BLaER1 treated with 17β-estradiol and CSF1 and Interleukin-3, amounts not matched to agents 10 nM and 100 nM (cell line): ENCODE measurements at regions not wholly inside any gene's neighbourhood (a gene's known extent, or its start where the extent isn't known, plus 50 kb on each side); places are given as distances from the start of the nearest gene placed in this dataset.
A peak's percentile ranks its signal among the peaks of the same experiment; 100 is the strongest.
"Not testable (repeated sequence)": the region's sequence is repeated elsewhere in the genome, so short reads cannot be mapped to it uniquely, and the experiment has no call there.

ENCODE experiments used
- H3K27ac ChIP-seq, 11 experiments: shearing (Covaris generic); formaldehyde crosslinking; 2 replicates each; pipeline ENCODE4 v1.8.1; 2022
- H3K27me3 ChIP-seq, 11 experiments: shearing (Covaris generic); formaldehyde crosslinking; 2 replicates each; pipeline ENCODE4 v1.8.1; 2022
- H3K36me3 ChIP-seq, 11 experiments: shearing (Covaris generic); formaldehyde crosslinking; 2 replicates each; pipeline ENCODE4 v1.8.1; 2022
- H3K4me1 ChIP-seq, 10 experiments: shearing (Covaris generic); formaldehyde crosslinking; 2 replicates each; pipeline ENCODE4 v1.8.1; 2022
- H3K4me2 ChIP-seq, 11 experiments: shearing (Covaris generic); formaldehyde crosslinking; 2 replicates each; pipeline ENCODE4 v1.8.1; 2022
- H3K4me3 ChIP-seq, 10 experiments: shearing (Covaris generic); formaldehyde crosslinking; 2 replicates each; pipeline ENCODE4 v1.8.1; 2022
- H3K9ac ChIP-seq, 11 experiments: shearing (Covaris generic); formaldehyde crosslinking; 2 replicates each; pipeline ENCODE4 v1.8.1; 2022
- H3K9me3 ChIP-seq, 11 experiments: shearing (Covaris generic); formaldehyde crosslinking; replicated peaks in 1 of 11; 2 replicates each; pipeline ENCODE4 v1.8.1; 2022
- H4K20me1 ChIP-seq, 11 experiments: shearing (Covaris generic); formaldehyde crosslinking; 2 replicates each; pipeline ENCODE4 v1.8.1; 2022
- Cebpa-rat ChIP-seq, 11 experiments: shearing (Covaris generic); IDR thresholded peaks; 2 replicates each; pipeline ENCODE4 v1.8.1; 2022

- H3K9ac ChIP-seq = no peak overlapping the region
- peaks cover 0 to 9% (median 5%) of the 10 kb centered on the region in 10 experiments; a peak in 9 of 20 replicates for H3K4me1 ChIP-seq
- no peaks in the 10 kb centered on the region for H4K20me1 ChIP-seq
- no peaks in the 10 kb centered on the region for H3K27me3 ChIP-seq
- no peaks in the 10 kb centered on the region for H3K36me3 ChIP-seq
- peaks cover 4 to 13% (median 9%) of the 10 kb centered on the region in 11 experiments; a peak in 20 of 22 replicates for H3K9me3 ChIP-seq
- TF ChIP-seq Cebpa-rat (IDR thresholded peaks at IDR 0.05) = no peak
- H3K27ac ChIP-seq = no peak overlapping the region
- H3K4me2 ChIP-seq = no peak overlapping the region; a peak in 2 of 22 replicates
- H3K4me3 ChIP-seq = no peak overlapping the region
These were observed 105.3 kb upstream of the DPT start for GRCh38 chr1:168834225-168834872.

DNA sequence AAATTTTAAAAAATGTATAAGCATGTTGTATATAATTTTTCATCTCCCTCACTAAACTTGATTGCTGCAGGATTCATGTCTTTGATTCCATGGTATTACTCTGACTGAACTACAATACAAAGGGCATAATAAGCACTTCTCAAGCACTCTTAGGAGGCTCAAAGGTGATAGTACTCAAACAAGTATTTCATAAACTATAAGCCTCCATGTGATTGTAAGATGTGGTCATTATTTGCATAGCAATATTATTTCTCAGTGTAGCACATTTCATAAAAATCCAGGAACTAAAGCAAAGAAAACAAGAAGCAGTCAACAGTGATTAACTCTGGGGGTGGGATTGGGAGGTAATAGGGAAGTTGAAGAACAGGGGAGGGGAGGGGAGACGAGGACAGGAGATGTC, 106.2 kb upstream of the DPT start:
- Histone ChIP-seq H3K27me3 (no peaks in the 10 kb centered on the region), H3K9ac (no peak overlapping the region), H3K4me1 (peaks cover 0 to 9% (median 5%) of the 10 kb centered on the region in 10 experiments; a peak in 9 of 20 replicates), H4K20me1 (no peaks in the 10 kb centered on the region), H3K9me3 (peaks cover 4 to 13% (median 9%) of the 10 kb centered on the region in 11 experiments; a peak in 20 of 22 replicates), H3K4me3 (no peak overlapping the region), H3K27ac (no peak overlapping the region), H3K36me3 (no peaks in the 10 kb centered on the region), H3K4me2 (no peak overlapping the region)
- no peak for TF ChIP-seq Cebpa-rat (IDR thresholded peaks at IDR 0.05)

DNA sequence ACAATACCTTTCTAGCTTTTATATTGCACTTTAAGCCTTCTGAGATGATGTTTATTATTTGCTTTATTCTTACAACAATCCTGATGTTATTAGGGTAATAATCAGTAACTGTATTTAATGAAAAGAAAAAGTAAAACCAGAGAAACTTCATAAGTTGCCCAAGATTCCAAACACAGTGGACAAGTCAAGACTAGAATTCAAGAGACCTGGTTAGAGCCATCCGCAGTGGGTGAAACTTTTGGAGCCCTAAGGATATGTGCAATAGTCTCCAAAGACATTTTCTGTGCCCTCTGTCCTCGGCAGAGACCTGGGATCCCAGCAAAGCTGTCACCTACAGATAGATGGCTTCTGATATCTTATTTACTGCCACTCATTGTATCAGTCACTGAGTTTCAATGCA, 106.8 kb upstream of the DPT start:
- TF ChIP-seq Cebpa-rat (IDR thresholded peaks at IDR 0.05) = no peak
- Histone ChIP-seq H3K36me3 (no peaks in the 10 kb centered on the region), H3K4me3 (no peak overlapping the region), H3K27me3 (no peaks in the 10 kb centered on the region), H3K4me2 (no peak overlapping the region), H4K20me1 (no peaks in the 10 kb centered on the region), H3K27ac (no peak overlapping the region), H3K9me3 (peaks cover 4 to 13% (median 9%) of the 10 kb centered on the region in 11 experiments; a peak in 20 of 22 replicates), H3K9ac (no peak overlapping the region), H3K4me1 (peaks cover 0 to 9% (median 5%) of the 10 kb centered on the region in 10 experiments; a peak in 9 of 20 replicates)

DNA sequence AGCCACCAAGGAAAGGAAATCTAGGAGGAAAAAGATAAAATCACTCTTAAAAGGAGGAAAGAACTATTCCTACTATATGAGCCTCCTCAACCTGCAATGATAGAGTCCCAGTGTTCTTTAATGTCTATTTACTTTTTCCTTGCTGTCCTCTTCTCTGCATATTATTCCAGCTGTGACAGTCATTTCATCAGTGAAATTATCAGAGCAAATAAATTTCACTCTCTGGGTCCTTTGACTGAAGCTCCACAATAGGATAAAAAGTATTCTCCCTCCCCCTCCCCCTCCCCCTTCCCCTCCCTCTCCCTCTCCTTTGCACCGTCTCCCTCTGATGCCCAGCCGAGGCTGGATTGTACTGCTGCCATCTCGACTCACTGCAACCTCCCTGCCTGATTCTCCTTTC, 107.5 kb upstream of the DPT start:
- no peaks in the 10 kb centered on the region for H3K27me3 ChIP-seq
- H3K4me2 ChIP-seq = no peak overlapping the region
- no peak overlapping the region for H3K4me3 ChIP-seq
- no peak for TF ChIP-seq Cebpa-rat (IDR thresholded peaks at IDR 0.05)
- H4K20me1 ChIP-seq = no peaks in the 10 kb centered on the region
- H3K36me3 ChIP-seq = no peaks in the 10 kb centered on the region
- H3K27ac ChIP-seq = no peak overlapping the region
- H3K9ac ChIP-seq = no peak overlapping the region
- peaks cover 0 to 9% (median 5%) of the 10 kb centered on the region in 10 experiments; a peak in 9 of 20 replicates for H3K4me1 ChIP-seq
- H3K9me3 ChIP-seq = peaks cover 4 to 13% (median 9%) of the 10 kb centered on the region in 11 experiments; a peak in 20 of 22 replicates

DNA sequence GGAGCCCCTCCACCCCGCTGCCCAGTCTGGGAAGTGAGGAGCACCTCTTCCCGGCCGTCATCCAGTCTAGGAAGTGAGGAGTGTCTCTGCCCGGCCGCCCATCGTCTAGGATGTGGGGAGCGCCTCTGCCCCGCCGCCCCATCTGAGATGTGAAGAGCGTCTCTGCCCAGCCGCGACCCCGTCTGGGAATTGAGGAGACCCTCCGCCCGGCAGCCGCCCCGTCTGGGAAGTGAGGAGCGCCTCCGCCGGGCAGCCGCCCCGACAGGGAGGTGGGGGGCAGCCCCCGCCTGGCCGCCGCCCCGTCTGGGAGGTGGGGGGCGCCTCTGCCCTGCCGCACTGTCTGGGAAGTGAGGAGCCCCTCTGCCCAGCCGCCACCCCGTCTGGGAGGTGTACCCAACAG, 108.2 kb upstream of the DPT start:
- not testable (repeated sequence) for H3K4me1 ChIP-seq, H3K27me3 ChIP-seq, H3K27ac ChIP-seq, H3K36me3 ChIP-seq, H3K4me2 ChIP-seq, H3K4me3 ChIP-seq, H3K9ac ChIP-seq, H4K20me1 ChIP-seq
- peaks cover 4 to 13% (median 9%) of the 10 kb centered on the region in 11 experiments; a peak in 20 of 22 replicates for H3K9me3 ChIP-seq

- no peaks in the 10 kb centered on the region for H4K20me1 ChIP-seq
- H3K4me3 ChIP-seq = no peak overlapping the region
- H3K27me3 ChIP-seq = no peaks in the 10 kb centered on the region
- H3K4me1 ChIP-seq = peaks cover 0 to 4% (median 0%) of the 10 kb centered on the region in 10 experiments; a peak in 1 of 20 replicates
- H3K4me2 ChIP-seq = no peak overlapping the region
- H3K36me3 ChIP-seq = no peaks in the 10 kb centered on the region
- TF ChIP-seq Cebpa-rat (IDR thresholded peaks at IDR 0.05) = no peak
- H3K27ac ChIP-seq = no peak overlapping the region
- H3K9ac ChIP-seq = no peak overlapping the region
- peaks cover 1 to 9% (median 2%) of the 10 kb centered on the region in 11 experiments; a peak in 20 of 22 replicates for H3K9me3 ChIP-seq
These were observed 113.3 kb upstream of the DPT start for GRCh38 chr1:168842306-168842705.

GRCh38 chr1:168842916-168843315, 113.9 kb upstream of the DPT start:
- Histone ChIP-seq H3K9me3 (peaks cover 0 to 7% (median 0%) of the 10 kb centered on the region in 11 experiments; a peak in 1 of 22 replicates), H3K27ac (no peak overlapping the region), H3K9ac (no peak overlapping the region), H3K4me3 (no peak overlapping the region), H3K4me1 (peaks cover 0 to 4% (median 0%) of the 10 kb centered on the region in 10 experiments; a peak in 1 of 20 replicates), H3K36me3 (no peaks in the 10 kb centered on the region), H4K20me1 (no peaks in the 10 kb centered on the region), H3K27me3 (no peaks in the 10 kb centered on the region), H3K4me2 (no peak overlapping the region)
- no peak for TF ChIP-seq Cebpa-rat (IDR thresholded peaks at IDR 0.05)

GRCh38 chr1:168843401-168843800, 114.4 kb upstream of the DPT start:
- Histone ChIP-seq H3K4me2 (peak overlapping the region in 1 of 11 experiments; percentile 15; a peak in 1 of 22 replicates), H4K20me1 (no peaks in the 10 kb centered on the region), H3K4me3 (no peak overlapping the region), H3K4me1 (peaks cover 0 to 4% (median 0%) of the 10 kb centered on the region in 10 experiments; a peak in 2 of 20 replicates), H3K27me3 (no peaks in the 10 kb centered on the region), H3K36me3 (no peaks in the 10 kb centered on the region), H3K27ac (no peak overlapping the region), H3K9me3 (peaks cover 0 to 3% (median 0%) of the 10 kb centered on the region in 11 experiments; a peak in 1 of 22 replicates), H3K9ac (no peak overlapping the region)
- TF ChIP-seq Cebpa-rat (IDR thresholded peaks at IDR 0.05) = no peak

DNA sequence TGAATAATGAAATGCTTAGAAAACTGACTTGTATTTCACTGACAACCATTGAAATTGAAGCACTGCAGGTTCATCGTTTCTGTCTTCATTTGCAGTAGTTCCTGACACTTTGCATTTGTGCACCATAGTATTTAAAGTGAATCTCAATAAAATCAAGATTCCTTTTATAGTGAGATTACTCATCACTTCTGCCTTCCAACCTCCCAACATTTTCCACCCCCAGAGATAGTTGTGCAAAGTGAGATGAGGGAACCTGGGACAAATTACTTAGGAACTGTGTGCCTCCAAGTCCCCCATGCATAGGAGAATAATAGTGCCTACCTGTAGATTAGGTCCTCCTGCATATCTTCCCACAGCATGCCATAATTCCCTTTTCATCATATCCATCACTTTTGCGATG, 114.9 kb upstream of the DPT start:
- TF ChIP-seq Cebpa-rat (IDR thresholded peaks at IDR 0.05) = no peak
- Histone ChIP-seq H3K4me2 (no peak overlapping the region), H3K9ac (no peak overlapping the region), H3K9me3 (no peaks in the 10 kb centered on the region), H3K27ac (no peak overlapping the region), H3K27me3 (no peaks in the 10 kb centered on the region), H3K36me3 (no peaks in the 10 kb centered on the region), H3K4me1 (peaks cover 0 to 4% (median 0%) of the 10 kb centered on the region in 10 experiments; a peak in 2 of 20 replicates), H3K4me3 (no peak overlapping the region), H4K20me1 (no peaks in the 10 kb centered on the region)

- TF ChIP-seq Cebpa-rat (IDR thresholded peaks at IDR 0.05) = no peak
- H4K20me1 ChIP-seq = no peaks in the 10 kb centered on the region
These were observed 116.1 kb upstream of the DPT start for GRCh38 chr1:168845140-168845539.

More at GRCh38 chr1:168845140-168845539, 116.1 kb upstream of the DPT start:
- no peak overlapping the region for H3K9ac ChIP-seq
- no peak overlapping the region for H3K4me3 ChIP-seq
- no peaks in the 10 kb centered on the region for H3K27me3 ChIP-seq
- H3K27ac ChIP-seq = no peak overlapping the region
- H3K4me1 ChIP-seq = peaks cover 0 to 4% (median 0%) of the 10 kb centered on the region in 10 experiments; a peak in 2 of 20 replicates
- no peaks in the 10 kb centered on the region for H3K36me3 ChIP-seq
- H3K4me2 ChIP-seq = no peak overlapping the region
- H3K9me3 ChIP-seq = no peaks in the 10 kb centered on the region
